ENCODE measurements at regions not wholly inside any gene's neighbourhood (a gene's known extent, or its start where the extent isn't known, plus 50 kb on each side); places are given as distances from the start of the nearest gene placed in this dataset.

GRCh38 chrY:18912846-18913245, 139.3 kb upstream of the HSFY2 start:
- TF ChIP-seq CTCF (IDR thresholded peaks at IDR 0.05; ENCODE audit: low read depth, low read length, missing input control): no peak
- TF ChIP-seq RAD21 (IDR thresholded peaks at IDR 0.05): no peak
- TF ChIP-seq ATF3 (IDR thresholded peaks at IDR 0.05): no peak
- TF ChIP-seq EGR1 (IDR thresholded peaks at IDR 0.05; ENCODE audit: low read depth in 2 of 2): no peak
- TF ChIP-seq MAX (IDR thresholded peaks at IDR 0.05): no peak
- no peak for TF ChIP-seq GABPA (IDR thresholded peaks at IDR 0.05 in 1 of 2, conservative IDR thresholded peaks at IDR 0.05 in 1 of 2)
- no peak for TF ChIP-seq TAF1 (conservative IDR thresholded peaks at IDR 0.05)
- no peak for TF ChIP-seq YY1 (IDR thresholded peaks at IDR 0.05)
- no peak for TF ChIP-seq JUND (IDR thresholded peaks at IDR 0.05)
- TF ChIP-seq RXRA (IDR thresholded peaks at IDR 0.05): no peak
- no peak for TF ChIP-seq HNF4G (IDR thresholded peaks at IDR 0.05)
- no peak for TF ChIP-seq REST (IDR thresholded peaks at IDR 0.05)

Measured in liver (tissue), 3 donors.